ENCODE measurements at regions not wholly inside any gene's neighbourhood (a gene's known extent, or its start where the extent isn't known, plus 50 kb on each side); places are given as distances from the start of the nearest gene placed in this dataset.
"Not testable (repeated sequence)": the region's sequence is repeated elsewhere in the genome, so short reads cannot be mapped to it uniquely, and the experiment has no call there.

GRCh38 chr6:128704601-128705000 lies 178.3 kb upstream of the LAMA2 start:
- Histone ChIP-seq H3K27ac (no peak overlapping the region), H3K79me2 (no peaks in the 10 kb centered on the region), H3K9me3 (ENCODE audit: low read depth) (no peaks in the 10 kb centered on the region), H3K9me2 (replicated peaks; ENCODE audit: insufficient read depth) (no peaks in the 10 kb centered on the region), H3K4me2 (no peak overlapping the region), H3K4me1 (ENCODE audit: insufficient read depth) (no peaks in the 10 kb centered on the region), H4K20me1 (ENCODE audit: insufficient read depth, poor library complexity, severe bottlenecking) (no peaks in the 10 kb centered on the region), H3K4me3 (no peak overlapping the region), H3K27me3 (no peaks in the 10 kb centered on the region), H2AFZ (no peak overlapping the region), H3K36me3 (replicated peaks; ENCODE audit: insufficient read depth, low read depth) (no peaks in the 10 kb centered on the region)
- TF ChIP-seq CTCF (IDR thresholded peaks at IDR 0.05; ENCODE audit: poor library complexity): no peak
- TF ChIP-seq EZH2 (IDR thresholded peaks at IDR 0.05; ENCODE audit: borderline replicate concordance): no peak
- no peak for TF ChIP-seq EZH2phosphoT487 (IDR thresholded peaks at IDR 0.05; ENCODE audit: low read depth, severe bottlenecking, unreplicated experiment)
- 94% methylated on average over 4 of the region's 4 CpGs for WGBS (ENCODE audit: low lambda C conversion rate, missing lambda C conversion rate)
- no peak for DNase-seq (ENCODE audit: low spot score)

DNA sequence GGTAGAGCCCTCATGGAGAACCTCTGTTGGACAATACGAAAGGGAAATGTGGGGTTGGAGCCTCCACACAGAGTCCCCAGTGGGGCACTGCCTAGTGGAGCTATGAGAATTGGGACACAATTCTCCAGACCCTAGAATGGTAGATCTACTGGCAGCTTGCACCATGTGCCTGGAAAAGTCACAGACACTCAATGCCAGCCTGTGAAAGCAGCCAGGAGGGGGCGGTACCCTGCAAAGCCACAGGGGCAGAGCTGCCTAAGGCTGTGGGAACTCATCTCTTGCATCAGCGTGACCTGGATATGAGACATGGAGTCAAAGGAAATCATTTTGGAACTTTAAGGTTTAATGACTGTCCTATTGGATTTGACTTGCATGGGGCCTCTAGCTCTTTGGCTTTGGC lies 179.1 kb upstream of the LAMA2 start:
- not testable (repeated sequence) for H3K36me3 ChIP-seq (replicated peaks; ENCODE audit: insufficient read depth, low read depth); H4K20me1 ChIP-seq (ENCODE audit: insufficient read depth, poor library complexity, severe bottlenecking); H3K79me2 ChIP-seq; H3K4me1 ChIP-seq (ENCODE audit: insufficient read depth); H3K4me3 ChIP-seq; H3K9me2 ChIP-seq (replicated peaks; ENCODE audit: insufficient read depth); H3K4me2 ChIP-seq; H3K27ac ChIP-seq; DNase-seq (ENCODE audit: low spot score); H2AFZ ChIP-seq; H3K9me3 ChIP-seq (ENCODE audit: low read depth); H3K27me3 ChIP-seq
- WGBS (ENCODE audit: low lambda C conversion rate, missing lambda C conversion rate): 98% methylated on average over 3 of the region's 3 CpGs

DNA sequence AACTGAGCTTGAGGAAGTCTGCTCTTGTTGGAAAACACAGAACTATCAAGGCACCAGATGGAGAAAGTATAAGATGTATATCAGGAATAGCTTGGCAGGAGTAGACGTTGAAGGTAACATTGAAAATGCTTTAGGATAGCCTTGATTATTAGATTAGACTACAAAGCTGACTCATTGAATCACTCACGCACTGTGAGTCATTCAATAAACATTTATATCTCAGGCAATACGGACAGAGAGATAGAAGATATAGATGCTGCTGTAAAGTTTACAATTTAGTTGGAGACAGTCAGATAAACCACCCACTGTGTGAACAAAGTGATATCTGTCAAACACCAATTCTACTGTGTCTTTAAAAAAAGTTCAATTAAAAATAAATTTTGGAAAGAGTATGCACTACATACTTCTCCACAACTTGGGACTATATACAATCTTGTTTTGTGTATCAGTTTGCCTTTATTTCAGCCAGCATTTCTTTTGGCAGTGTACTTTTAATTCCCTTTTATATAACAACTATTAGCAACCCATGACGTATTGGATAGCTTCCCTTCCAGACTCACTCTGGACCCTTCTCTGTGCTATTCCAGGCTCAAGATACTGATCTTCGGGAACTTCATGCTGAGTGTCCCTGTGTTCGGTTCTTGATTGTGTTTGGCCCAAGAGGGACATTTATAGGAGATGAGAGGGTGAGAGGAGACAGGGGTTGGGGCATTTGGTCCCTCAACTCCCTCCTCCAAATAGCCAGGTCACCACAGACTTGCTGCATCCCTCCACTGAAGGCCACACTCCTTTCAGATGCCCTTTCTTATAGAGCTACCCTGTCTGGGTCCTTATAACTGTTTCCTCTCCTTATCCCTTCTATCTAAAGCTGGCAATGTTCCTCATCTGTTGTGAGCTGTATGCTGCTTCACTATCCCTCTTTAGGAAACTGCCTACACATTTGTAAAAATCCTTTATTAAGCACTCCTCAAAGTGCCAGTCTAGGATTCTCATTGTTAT lies 176.6 kb upstream of the PTPRK start:
- H3K27me3 ChIP-seq: no peaks in the 10 kb centered on the region
- no peaks in the 10 kb centered on the region for H3K4me1 ChIP-seq (ENCODE audit: insufficient read depth)
- no peaks in the 10 kb centered on the region for H3K9me2 ChIP-seq (replicated peaks; ENCODE audit: insufficient read depth)
- no peak overlapping the region for H3K4me3 ChIP-seq
- no peak overlapping the region for H3K27ac ChIP-seq
- no peak overlapping the region for H2AFZ ChIP-seq
- 59% methylated on average over 6 of the region's 6 CpGs for WGBS (ENCODE audit: low lambda C conversion rate, missing lambda C conversion rate)
- no peak overlapping the region for H3K4me2 ChIP-seq
- H3K9me3 ChIP-seq (ENCODE audit: low read depth): no peaks in the 10 kb centered on the region
- H3K79me2 ChIP-seq: no peaks in the 10 kb centered on the region
- no peak for DNase-seq (ENCODE audit: low spot score)
- no peak for TF ChIP-seq EZH2 (IDR thresholded peaks at IDR 0.05; ENCODE audit: borderline replicate concordance)
- H4K20me1 ChIP-seq (ENCODE audit: insufficient read depth, poor library complexity, severe bottlenecking): no peaks in the 10 kb centered on the region
- H3K36me3 ChIP-seq (replicated peaks; ENCODE audit: insufficient read depth, low read depth): no peaks in the 10 kb centered on the region

- no peak for DNase-seq (ENCODE audit: low spot score)
- no peak overlapping the region for H3K4me2 ChIP-seq
- H4K20me1 ChIP-seq (ENCODE audit: insufficient read depth, poor library complexity, severe bottlenecking): no peaks in the 10 kb centered on the region
- H3K9me2 ChIP-seq (replicated peaks; ENCODE audit: insufficient read depth): no peaks in the 10 kb centered on the region
- H3K9me3 ChIP-seq (ENCODE audit: low read depth): no peaks in the 10 kb centered on the region
- no peak overlapping the region for H3K27ac ChIP-seq
- H3K79me2 ChIP-seq: no peaks in the 10 kb centered on the region
- H3K36me3 ChIP-seq (replicated peaks; ENCODE audit: insufficient read depth, low read depth): no peaks in the 10 kb centered on the region
- no peaks in the 10 kb centered on the region for H3K27me3 ChIP-seq
- H2AFZ ChIP-seq: no peak overlapping the region
- no peak overlapping the region for H3K4me3 ChIP-seq
- no peaks in the 10 kb centered on the region for H3K4me1 ChIP-seq (ENCODE audit: insufficient read depth)
- WGBS (ENCODE audit: low lambda C conversion rate, missing lambda C conversion rate): 96% methylated on average over 1 of the region's 1 CpG
- TF ChIP-seq EZH2phosphoT487 (IDR thresholded peaks at IDR 0.05; ENCODE audit: low read depth, severe bottlenecking, unreplicated experiment): no peak
- TF ChIP-seq CTCF (IDR thresholded peaks at IDR 0.05; ENCODE audit: poor library complexity): no peak
- no peak for TF ChIP-seq EZH2 (IDR thresholded peaks at IDR 0.05; ENCODE audit: borderline replicate concordance)
These were observed 174.1 kb upstream of the PTPRK start for GRCh38 chr6:128694303-128695009.
